ENCODE measurements at regions not wholly inside any gene's neighbourhood (a gene's known extent, or its start where the extent isn't known, plus 50 kb on each side); places are given as distances from the start of the nearest gene placed in this dataset.

GRCh38 chr18:75574187-75574586 is 146.7 kb upstream of the SMIM21 start:
- in situ Hi-C loops (cut with HindIII; ENCODE audit: low pct_ligation_motif_present, low pct_unique_long_range_greater_than_20kb, low sequenced_read_pairs): no loop called here
- DNase-seq: no peak

GRCh38 chr18:75563150-75563549 is 135.6 kb upstream of the SMIM21 start:
- in situ Hi-C loops (cut with HindIII; ENCODE audit: low pct_ligation_motif_present, low pct_unique_long_range_greater_than_20kb, low sequenced_read_pairs): no loop called here

GRCh38 chr18:75562216-75562615 is 134.7 kb upstream of the SMIM21 start:
- in situ Hi-C loops (cut with HindIII; ENCODE audit: low pct_ligation_motif_present, low pct_unique_long_range_greater_than_20kb, low sequenced_read_pairs): no loop called here
- DNase-seq: no peak

More at GRCh38 chr18:75563150-75563549, 135.6 kb upstream of the SMIM21 start:
- no peak for DNase-seq

GRCh38 chr18:75558790-75559189 is 131.3 kb upstream of the SMIM21 start:
- in situ Hi-C loops (cut with HindIII; ENCODE audit: low pct_ligation_motif_present, low pct_unique_long_range_greater_than_20kb, low sequenced_read_pairs): no loop called here
- no peak for DNase-seq

- in situ Hi-C loops (cut with HindIII; ENCODE audit: low pct_ligation_motif_present, low pct_unique_long_range_greater_than_20kb, low sequenced_read_pairs): no loop called here
- DNase-seq: no peak
These were observed 129.3 kb upstream of the SMIM21 start for GRCh38 chr18:75556841-75557240.

- DNase-seq: no peak
- in situ Hi-C loops (cut with HindIII; ENCODE audit: low pct_ligation_motif_present, low pct_unique_long_range_greater_than_20kb, low sequenced_read_pairs): no loop called here
These were observed 127.2 kb upstream of the SMIM21 start for GRCh38 chr18:75554644-75555185.

GRCh38 chr18:75554176-75554575 is 126.7 kb upstream of the SMIM21 start:
- no peak for DNase-seq
- in situ Hi-C loops (cut with HindIII; ENCODE audit: low pct_ligation_motif_present, low pct_unique_long_range_greater_than_20kb, low sequenced_read_pairs): no loop called here

GRCh38 chr18:75553021-75553420 is 125.5 kb upstream of the SMIM21 start:
- DNase-seq: no peak
- in situ Hi-C loops (cut with HindIII; ENCODE audit: low pct_ligation_motif_present, low pct_unique_long_range_greater_than_20kb, low sequenced_read_pairs): no loop called here

GRCh38 chr18:75551071-75551470 is 123.6 kb upstream of the SMIM21 start:
- in situ Hi-C loops (cut with HindIII; ENCODE audit: low pct_ligation_motif_present, low pct_unique_long_range_greater_than_20kb, low sequenced_read_pairs): no loop called here
- no peak for DNase-seq

- in situ Hi-C loops (cut with HindIII; ENCODE audit: low pct_ligation_motif_present, low pct_unique_long_range_greater_than_20kb, low sequenced_read_pairs): no loop called here
- no peak for DNase-seq
These were observed 120.9 kb upstream of the SMIM21 start for GRCh38 chr18:75548353-75548905.

- in situ Hi-C loops (cut with HindIII; ENCODE audit: low pct_ligation_motif_present, low pct_unique_long_range_greater_than_20kb, low sequenced_read_pairs): no loop called here
- DNase-seq: no peak
These were observed 119.5 kb upstream of the SMIM21 start for GRCh38 chr18:75546964-75547363.

- DNase-seq: no peak
- in situ Hi-C loops (cut with HindIII; ENCODE audit: low pct_ligation_motif_present, low pct_unique_long_range_greater_than_20kb, low sequenced_read_pairs): no loop called here
These were observed 117.7 kb upstream of the SMIM21 start for GRCh38 chr18:75545189-75545588.

- in situ Hi-C loops (cut with HindIII; ENCODE audit: low pct_ligation_motif_present, low pct_unique_long_range_greater_than_20kb, low sequenced_read_pairs): no loop called here
- no peak for DNase-seq
These were observed 117.0 kb upstream of the SMIM21 start for GRCh38 chr18:75544496-75544895.

- DNase-seq: no peak
- in situ Hi-C loops (cut with HindIII; ENCODE audit: low pct_ligation_motif_present, low pct_unique_long_range_greater_than_20kb, low sequenced_read_pairs): no loop called here
These were observed 116.6 kb upstream of the SMIM21 start for GRCh38 chr18:75544051-75544481.

- in situ Hi-C loops (cut with HindIII; ENCODE audit: low pct_ligation_motif_present, low pct_unique_long_range_greater_than_20kb, low sequenced_read_pairs): no loop called here
These were observed 111.2 kb upstream of the SMIM21 start for GRCh38 chr18:75538727-75539126.

GRCh38 chr18:75533950-75534349 is 106.4 kb upstream of the SMIM21 start:
- in situ Hi-C loops (cut with HindIII; ENCODE audit: low pct_ligation_motif_present, low pct_unique_long_range_greater_than_20kb, low sequenced_read_pairs): no loop called here
- no peak for DNase-seq

More at GRCh38 chr18:75538727-75539126, 111.2 kb upstream of the SMIM21 start:
- DNase-seq: no peak

- in situ Hi-C loops (cut with HindIII; ENCODE audit: low pct_ligation_motif_present, low pct_unique_long_range_greater_than_20kb, low sequenced_read_pairs): no loop called here
- DNase-seq: no peak
These were observed 105.7 kb upstream of the SMIM21 start for GRCh38 chr18:75533209-75533608.

- in situ Hi-C loops (cut with HindIII; ENCODE audit: low pct_ligation_motif_present, low pct_unique_long_range_greater_than_20kb, low sequenced_read_pairs): no loop called here
- DNase-seq: no peak
These were observed 104.5 kb upstream of the SMIM21 start for GRCh38 chr18:75531851-75532459.

GRCh38 chr18:75531212-75531850 is 103.8 kb upstream of the SMIM21 start:
- no peak for DNase-seq
- in situ Hi-C loops (cut with HindIII; ENCODE audit: low pct_ligation_motif_present, low pct_unique_long_range_greater_than_20kb, low sequenced_read_pairs): no loop called here

Data from ACHN (cell line).